ENCODE measurements at regions not wholly inside any gene's neighbourhood (a gene's known extent, or its start where the extent isn't known, plus 50 kb on each side); places are given as distances from the start of the nearest gene placed in this dataset.

DNA sequence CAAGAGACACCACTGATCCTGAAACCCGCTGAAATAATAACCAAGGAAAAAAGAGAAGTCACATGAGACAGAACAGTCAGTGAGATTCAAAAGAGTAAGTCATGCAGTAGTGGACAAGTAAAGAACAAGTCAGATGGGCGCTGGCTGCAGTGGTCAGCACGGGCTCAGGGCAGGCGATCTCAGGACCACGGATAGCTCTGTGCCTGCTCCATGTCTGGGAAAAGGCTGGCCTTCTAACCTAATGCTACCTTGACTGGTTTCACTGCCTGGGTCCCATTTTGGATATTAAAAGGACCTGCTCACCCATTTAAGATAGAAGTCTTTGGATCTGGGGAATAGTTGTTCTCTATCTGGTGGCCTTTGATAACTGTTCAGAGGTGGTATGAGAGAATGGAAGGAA, 61.7 kb upstream of the LCLAT1 start:
- no peak overlapping the region for H3K4me3 ChIP-seq (ENCODE audit: low read length)
- no peaks in the 10 kb centered on the region for H3K4me1 ChIP-seq (ENCODE audit: control insufficient read depth, insufficient read depth, low read length)
- intact Hi-C loops (cut with DNase I), result no loop called here
- DNase-seq (peak in 1 of 3 donors; percentile 65), ATAC-seq (peak in 1 of 2 donors; percentile 57)
- no peak overlapping the region for H3K27ac ChIP-seq (ENCODE audit: low read length)
- no peaks in the 10 kb centered on the region for H3K9me3 ChIP-seq (ENCODE audit: control insufficient read depth, low read length)
- 22% methylated on average over 5 of the region's 5 CpGs for WGBS
- H3K27me3 ChIP-seq (ENCODE audit: control insufficient read depth, insufficient read depth), result no peaks in the 10 kb centered on the region

- H3K27me3 ChIP-seq (ENCODE audit: control insufficient read depth, insufficient read depth), result no peaks in the 10 kb centered on the region
- intact Hi-C loops (cut with DNase I), result no loop called here
- no peaks in the 10 kb centered on the region for H3K9me3 ChIP-seq (ENCODE audit: control insufficient read depth, low read length)
- no peaks in the 10 kb centered on the region for H3K4me1 ChIP-seq (ENCODE audit: control insufficient read depth, insufficient read depth, low read length)
- no peak overlapping the region for H3K27ac ChIP-seq (ENCODE audit: low read length)
- ATAC-seq (no peak), DNase-seq (no peak)
- H3K4me3 ChIP-seq (ENCODE audit: low read length), result no peak overlapping the region
These were observed 54.9 kb upstream of the LCLAT1 start for GRCh38 chr2:30392097-30392496.

DNA sequence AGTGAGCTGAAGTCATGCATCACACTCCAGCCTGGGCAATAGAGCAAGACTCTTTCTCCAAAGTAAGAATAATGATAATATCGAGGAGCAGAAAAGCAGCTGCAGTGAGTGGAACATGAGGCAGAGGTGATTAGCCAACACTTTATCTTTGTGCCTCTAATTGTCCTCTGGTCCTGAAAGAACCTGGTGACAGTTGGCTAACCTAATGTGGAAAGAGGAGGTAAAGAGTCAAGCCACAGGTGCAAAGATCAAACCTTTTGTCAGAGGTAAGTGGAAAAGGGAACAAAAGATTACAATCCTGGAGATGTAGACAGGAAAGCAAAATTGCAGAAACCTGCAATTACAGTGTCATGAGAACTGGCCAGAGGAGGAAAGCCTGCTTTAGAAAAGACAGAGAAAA, 53.5 kb upstream of the LCLAT1 start:
- 85% methylated on average over 1 of the region's 1 CpG for WGBS
- no peak for ATAC-seq

DNA sequence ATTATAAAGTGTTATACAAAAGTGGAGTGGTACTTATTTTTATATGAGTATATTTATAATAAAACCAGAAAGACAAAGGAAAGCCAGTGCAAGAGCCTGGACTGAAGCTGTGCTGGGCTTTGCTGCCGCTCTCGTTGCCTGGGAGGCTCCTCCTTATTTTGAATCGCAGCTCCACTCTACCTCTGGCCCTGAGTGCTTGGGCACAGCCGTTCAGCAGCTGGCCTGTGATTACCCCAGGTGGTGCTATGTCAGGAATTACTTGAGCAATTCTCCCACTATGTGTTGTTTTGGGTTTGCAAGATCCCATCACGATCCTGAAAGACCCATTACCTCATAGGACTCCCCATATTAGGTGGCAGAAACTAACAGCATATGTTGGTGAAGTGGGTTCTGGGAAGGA, 53.0 kb upstream of the LCLAT1 start:
- Histone ChIP-seq H3K27me3 (ENCODE audit: control insufficient read depth, insufficient read depth) (no peaks in the 10 kb centered on the region), H3K4me1 (ENCODE audit: control insufficient read depth, insufficient read depth, low read length) (no peaks in the 10 kb centered on the region), H3K27ac (ENCODE audit: low read length) (no peak overlapping the region), H3K4me3 (ENCODE audit: low read length) (no peak overlapping the region), H3K9me3 (ENCODE audit: control insufficient read depth, low read length) (no peaks in the 10 kb centered on the region)
- no peak for ATAC-seq
- no peak for DNase-seq
- intact Hi-C loops (cut with DNase I), result no loop called here
- WGBS, result 65% methylated on average over 5 of the region's 5 CpGs

More for the DNA sequence above, 53.5 kb upstream of the LCLAT1 start:
- Histone ChIP-seq H3K9me3 (ENCODE audit: control insufficient read depth, low read length) (no peaks in the 10 kb centered on the region), H3K4me3 (ENCODE audit: low read length) (no peak overlapping the region), H3K4me1 (ENCODE audit: control insufficient read depth, insufficient read depth, low read length) (no peaks in the 10 kb centered on the region), H3K27me3 (ENCODE audit: control insufficient read depth, insufficient read depth) (no peaks in the 10 kb centered on the region), H3K27ac (ENCODE audit: low read length) (no peak overlapping the region)
- no peak for DNase-seq
- intact Hi-C loops (cut with DNase I), result no loop called here

- Histone ChIP-seq H3K4me3 (ENCODE audit: low read length) (no peak overlapping the region), H3K27me3 (ENCODE audit: control insufficient read depth, insufficient read depth) (no peaks in the 10 kb centered on the region), H3K27ac (ENCODE audit: low read length) (no peak overlapping the region), H3K9me3 (ENCODE audit: control insufficient read depth, low read length) (no peaks in the 10 kb centered on the region), H3K4me1 (ENCODE audit: control insufficient read depth, insufficient read depth, low read length) (peaks cover 4% of the 10 kb centered on the region)
- intact Hi-C loops (cut with DNase I), result no loop called here
- DNase-seq (no peak), ATAC-seq (no peak)
- 85% methylated on average over 4 of the region's 4 CpGs for WGBS
These were observed 50.4 kb upstream of the LCLAT1 start for GRCh38 chr2:30396436-30397232.

Data from right cardiac atrium (tissue), 5 donors.